ENCODE measurements at regions not wholly inside any gene's neighbourhood (a gene's known extent, or its start where the extent isn't known, plus 50 kb on each side); places are given as distances from the start of the nearest gene placed in this dataset.

GRCh38 chr18:59067873-59068272, 71.8 kb upstream of the SEC11C start:
- no peak overlapping the region for H3K4me3 ChIP-seq
- intact Hi-C loops (cut with DNase I): no loop called here
- no peak for ATAC-seq
- DNase-seq: no peak
- no peaks in the 10 kb centered on the region for H3K4me1 ChIP-seq
- no peaks in the 10 kb centered on the region for H3K27me3 ChIP-seq (ENCODE audit: low read depth)
- peak; percentile 48 for TF ChIP-seq CTCF (IDR thresholded peaks at IDR 0.05)
- H3K27ac ChIP-seq: no peak overlapping the region
- H3K36me3 ChIP-seq: no peaks in the 10 kb centered on the region
- no peaks in the 10 kb centered on the region for H3K9me3 ChIP-seq

- H3K4me1 ChIP-seq: no peaks in the 10 kb centered on the region
- H3K9me3 ChIP-seq: no peaks in the 10 kb centered on the region
Observed at GRCh38 chr18:59068276-59069071, 71.2 kb upstream of the SEC11C start.

GRCh38 chr18:59070181-59070912, 69.3 kb upstream of the SEC11C start:
- no peaks in the 10 kb centered on the region for H3K4me1 ChIP-seq
- no peaks in the 10 kb centered on the region for H3K9me3 ChIP-seq
- H3K27me3 ChIP-seq (ENCODE audit: low read depth): no peaks in the 10 kb centered on the region
- no peak overlapping the region for H3K27ac ChIP-seq
- DNase-seq (peak; percentile 84), ATAC-seq (peak; percentile 87)
- H3K36me3 ChIP-seq: no peaks in the 10 kb centered on the region
- TF ChIP-seq CTCF (IDR thresholded peaks at IDR 0.05): peak; percentile 88
- intact Hi-C loops (cut with DNase I): no loop called here
- H3K4me3 ChIP-seq: no peak overlapping the region

More at GRCh38 chr18:59068276-59069071, 71.2 kb upstream of the SEC11C start:
- Histone ChIP-seq H3K36me3 (no peaks in the 10 kb centered on the region), H3K4me3 (no peak overlapping the region), H3K27me3 (ENCODE audit: low read depth) (no peaks in the 10 kb centered on the region), H3K27ac (no peak overlapping the region)
- intact Hi-C loops (cut with DNase I): no loop called here
- DNase-seq (no peak), ATAC-seq (no peak)
- no peak for TF ChIP-seq CTCF (IDR thresholded peaks at IDR 0.05)

GRCh38 chr18:59072727-59073421, 66.8 kb upstream of the SEC11C start:
- Histone ChIP-seq H3K9me3 (no peaks in the 10 kb centered on the region), H3K36me3 (no peaks in the 10 kb centered on the region), H3K4me3 (no peak overlapping the region), H3K27me3 (ENCODE audit: low read depth) (no peaks in the 10 kb centered on the region), H3K27ac (no peak overlapping the region), H3K4me1 (no peaks in the 10 kb centered on the region)
- no peak for TF ChIP-seq CTCF (IDR thresholded peaks at IDR 0.05)
- DNase-seq (no peak), ATAC-seq (no peak)
- intact Hi-C loops (cut with DNase I): no loop called here

GRCh38 chr18:59075923-59076322, 63.8 kb upstream of the SEC11C start:
- no peaks in the 10 kb centered on the region for H3K36me3 ChIP-seq
- no peak for TF ChIP-seq CTCF (IDR thresholded peaks at IDR 0.05)
- intact Hi-C loops (cut with DNase I): no loop called here
- H3K27ac ChIP-seq: no peak overlapping the region
- H3K4me3 ChIP-seq: no peak overlapping the region
- no peak for DNase-seq
- H3K4me1 ChIP-seq: no peaks in the 10 kb centered on the region
- no peaks in the 10 kb centered on the region for H3K9me3 ChIP-seq
- ATAC-seq: no peak
- no peaks in the 10 kb centered on the region for H3K27me3 ChIP-seq (ENCODE audit: low read depth)
